GM12801 (cell line): ENCODE measurements at regions not wholly inside any gene's neighbourhood (a gene's known extent, or its start where the extent isn't known, plus 50 kb on each side); places are given as distances from the start of the nearest gene placed in this dataset.

Experiments
- CTCF ChIP-seq: IDR thresholded peaks from one replicate; pipeline ENCODE4 v1.5.1; 2011; ENCODE audit warnings: control low read depth; ENCODE audit not compliant: insufficient read length; ENCODE audit errors: extremely low read depth

GRCh38 chr19:29311191-29311790 lies 98.3 kb upstream of the UQCRFS1 start:
- TF ChIP-seq CTCF = no peak

GRCh38 chr19:29315556-29316190 lies 102.7 kb upstream of the UQCRFS1 start:
- TF ChIP-seq CTCF = no peak

GRCh38 chr19:29318581-29318980 lies 105.6 kb upstream of the UQCRFS1 start:
- TF ChIP-seq CTCF = no peak

- no peak for TF ChIP-seq CTCF
These were observed 107.1 kb upstream of the UQCRFS1 start for GRCh38 chr19:29320086-29320485.

GRCh38 chr19:29320618-29321017 lies 107.7 kb upstream of the UQCRFS1 start:
- no peak for TF ChIP-seq CTCF

GRCh38 chr19:29321116-29321515 lies 108.2 kb upstream of the UQCRFS1 start:
- no peak for TF ChIP-seq CTCF

- TF ChIP-seq CTCF = no peak
These were observed 110.1 kb upstream of the UQCRFS1 start for GRCh38 chr19:29323021-29323430.
